Sigmoid colon (tissue), 6 donors: ENCODE measurements at regions not wholly inside any gene's neighbourhood (a gene's known extent, or its start where the extent isn't known, plus 50 kb on each side); places are given as distances from the start of the nearest gene placed in this dataset.

Experiments
- DNase-seq: peaks from one replicate; pipeline ENCODE4 v3.0.0-alpha.2; 2019
- H3K27ac ChIP-seq, 4 donors: fragments of 200-600 bp; sonication (generic); one replicate each; pipeline ENCODE4 v1.5.1; 2016 to 2019; ENCODE audit warnings: mild to moderate bottlenecking in 1 of 4
- H3K27me3 ChIP-seq, 3 donors: fragments of 200-600 bp; sonication (generic); one replicate each; pipeline ENCODE4 v1.5.1; 2019; ENCODE audit warnings: mild to moderate bottlenecking in 1 of 3
- H3K36me3 ChIP-seq, 4 donors: fragments of 200-600 bp; sonication (generic); one replicate each; pipeline ENCODE4 v1.5.1; 2016 to 2019
- H3K4me1 ChIP-seq, 4 donors: fragments of 200-600 bp; sonication (generic); one replicate each; pipeline ENCODE4 v1.5.1; 2017 to 2019
- H3K4me3 ChIP-seq, 4 donors: fragments of 200-600 bp; sonication (generic); one replicate each; pipeline ENCODE4 v1.5.1; 2017 to 2019; ENCODE audit warnings: mild to moderate bottlenecking in 2 of 4, moderate library complexity in 1 of 4
- H3K9me3 ChIP-seq, 4 donors: fragments of 200-600 bp in 3 of 4; sonication (generic) in 3 of 4; one replicate each; pipeline versions ENCODE4 v1.5.1 to v1.6.1; 2013 to 2019
- CTCF ChIP-seq, 4 experiments: fragments of 450-650 bp in 3 of 4; fragments of 200-600 bp in 1 of 4; IDR thresholded peaks; one replicate each; pipeline ENCODE4 v1.5.1; 2016 to 2019; ENCODE audit warnings: antibody characterized with exemption in 4 of 4, mild to moderate bottlenecking in 3 of 4, moderate library complexity in 2 of 4
- EP300 ChIP-seq, 4 donors: sonication (generic); formaldehyde crosslinking; IDR thresholded peaks; one replicate each; pipeline ENCODE4 v1.6.1; 2017; ENCODE audit warnings: antibody characterized with exemption in 4 of 4
- POLR2A ChIP-seq, 2 donors: fragments of 450-650 bp; IDR thresholded peaks; one replicate each; pipeline ENCODE4 v1.6.1; 2016; ENCODE audit warnings: antibody characterized with exemption in 2 of 2, mild to moderate bottlenecking in 2 of 2, moderate library complexity in 2 of 2
- POLR2AphosphoS5 ChIP-seq, 4 donors: sonication (generic); formaldehyde crosslinking; IDR thresholded peaks; one replicate each; pipeline ENCODE4 v1.6.1; 2017; ENCODE audit warnings: antibody characterized with exemption in 4 of 4
- WGBS, 2 donors: extraction: QIAGEN DNeasy Blood & Tissue Kit; methylation state at CpG; one replicate each; pipeline ENCODE4 v1.1.7; 2013; 5-methylcytosine and 5-hydroxymethylcytosine counted together
- intact Hi-C: fragments of 100-400 bp; cut with DNase I; formaldehyde crosslinking; loops from one replicate; pipeline ENCODE4 v1.15.1; 2023
- donor health status: healthy with polysubstance abuse.
- donor health status: healthy.

- WGBS, 2 donors, result 95 to 97% methylated on average over 1 of the region's 1 CpG
- TF ChIP-seq POLR2A (IDR thresholded peaks at IDR 0.05), result no peak
- TF ChIP-seq CTCF (IDR thresholded peaks at IDR 0.05), result no peak
- no peak for TF ChIP-seq EP300 (IDR thresholded peaks at IDR 0.05)
- TF ChIP-seq POLR2AphosphoS5 (IDR thresholded peaks at IDR 0.05), result no peak
- intact Hi-C loops, result no loop called here
Observed at GRCh38 chr9:90061187-90061586, 456.4 kb downstream of the GADD45G start.

GRCh38 chr9:90062982-90063381 is 458.2 kb downstream of the GADD45G start:
- Histone ChIP-seq H3K9me3 (no peaks in the 10 kb centered on the region), H3K27ac (no peak overlapping the region), H3K4me3 (no peak overlapping the region), H3K27me3 (no peaks in the 10 kb centered on the region), H3K36me3 (no peaks in the 10 kb centered on the region), H3K4me1 (no peaks in the 10 kb centered on the region)
- WGBS, 2 donors, result 78 to 79% methylated on average over 1 of the region's 1 CpG
- intact Hi-C loops, result no loop called here
- no peak for DNase-seq
- TF ChIP-seq CTCF (IDR thresholded peaks at IDR 0.05) (no peak), EP300 (IDR thresholded peaks at IDR 0.05) (no peak), POLR2A (IDR thresholded peaks at IDR 0.05) (no peak), POLR2AphosphoS5 (IDR thresholded peaks at IDR 0.05) (no peak)

More at GRCh38 chr9:90061187-90061586, 456.4 kb downstream of the GADD45G start:
- no peak for DNase-seq
- Histone ChIP-seq H3K27ac (no peak overlapping the region), H3K36me3 (no peaks in the 10 kb centered on the region), H3K4me1 (no peaks in the 10 kb centered on the region), H3K27me3 (no peaks in the 10 kb centered on the region), H3K9me3 (no peaks in the 10 kb centered on the region), H3K4me3 (no peak overlapping the region)

GRCh38 chr9:90064248-90064647 is 459.4 kb downstream of the GADD45G start:
- TF ChIP-seq POLR2AphosphoS5 (IDR thresholded peaks at IDR 0.05), result no peak
- no peak for TF ChIP-seq EP300 (IDR thresholded peaks at IDR 0.05)
- TF ChIP-seq POLR2A (IDR thresholded peaks at IDR 0.05), result no peak
- no peak for TF ChIP-seq CTCF (IDR thresholded peaks at IDR 0.05)

GRCh38 chr9:90064971-90065370 is 460.2 kb downstream of the GADD45G start:
- H3K36me3 ChIP-seq, result no peaks in the 10 kb centered on the region
- 80 to 81% methylated on average over 3 of the region's 3 CpGs for WGBS, 2 donors
- TF ChIP-seq POLR2A (IDR thresholded peaks at IDR 0.05), result no peak
- no peak for TF ChIP-seq EP300 (IDR thresholded peaks at IDR 0.05)
- no peak for TF ChIP-seq POLR2AphosphoS5 (IDR thresholded peaks at IDR 0.05)
- no peak for TF ChIP-seq CTCF (IDR thresholded peaks at IDR 0.05)
- no peaks in the 10 kb centered on the region for H3K4me1 ChIP-seq
- no peak overlapping the region for H3K4me3 ChIP-seq
- no peaks in the 10 kb centered on the region for H3K9me3 ChIP-seq
- intact Hi-C loops, result no loop called here
- no peak for DNase-seq
- H3K27ac ChIP-seq, result no peak overlapping the region
- no peaks in the 10 kb centered on the region for H3K27me3 ChIP-seq

More at GRCh38 chr9:90064248-90064647, 459.4 kb downstream of the GADD45G start:
- no peaks in the 10 kb centered on the region for H3K9me3 ChIP-seq
- no peak overlapping the region for H3K27ac ChIP-seq
- no peaks in the 10 kb centered on the region for H3K27me3 ChIP-seq
- DNase-seq, result no peak
- 13 to 52% methylated on average over 2 of the region's 2 CpGs for WGBS, 2 donors
- no peaks in the 10 kb centered on the region for H3K36me3 ChIP-seq
- no peaks in the 10 kb centered on the region for H3K4me1 ChIP-seq
- intact Hi-C loops, result no loop called here
- no peak overlapping the region for H3K4me3 ChIP-seq

GRCh38 chr9:90065851-90066250 is 461.0 kb downstream of the GADD45G start:
- TF ChIP-seq CTCF (IDR thresholded peaks at IDR 0.05) (no peak), EP300 (IDR thresholded peaks at IDR 0.05) (no peak), POLR2A (IDR thresholded peaks at IDR 0.05) (no peak), POLR2AphosphoS5 (IDR thresholded peaks at IDR 0.05) (no peak)
- H3K36me3 ChIP-seq, result no peaks in the 10 kb centered on the region
- no peak for DNase-seq
- no peaks in the 10 kb centered on the region for H3K4me1 ChIP-seq
- intact Hi-C loops, result no loop called here
- no peak overlapping the region for H3K27ac ChIP-seq
- H3K4me3 ChIP-seq, result no peak overlapping the region
- no peaks in the 10 kb centered on the region for H3K9me3 ChIP-seq
- no peaks in the 10 kb centered on the region for H3K27me3 ChIP-seq
- WGBS, 2 donors, result 74 to 86% methylated on average over 2 of the region's 2 CpGs
